Psoas muscle (tissue), 7 donors: ENCODE measurements at regions not wholly inside any gene's neighbourhood (a gene's known extent, or its start where the extent isn't known, plus 50 kb on each side); places are given as distances from the start of the nearest gene placed in this dataset.
"Not testable (repeated sequence)": the region's sequence is repeated elsewhere in the genome, so short reads cannot be mapped to it uniquely, and the experiment has no call there.

ENCODE experiments used
- ATAC-seq, 4 donors: fragments of 200-7000 bp; cut with Tn5 transposase; one replicate each; pipeline ENCODE4 v1.9.1; 2020; ENCODE audit warnings: moderate library complexity in 3 of 4, mild to moderate bottlenecking in 2 of 4
- DNase-seq, 2 donors: peaks; one replicate each; pipeline ENCODE4 v3.0.0-alpha.2; 2020
- H3K27ac ChIP-seq: fragments of 200-600 bp; one replicate; pipeline ENCODE4 v1.8.0; 2022
- H3K27me3 ChIP-seq, 3 donors: fragments of 200-600 bp in 1 of 3; one replicate each; pipeline versions ENCODE4 v1.6.1 to v1.8.0; 2013 to 2022; ENCODE audit warnings: low read length in 2 of 3, mild to moderate bottlenecking in 2 of 3, moderate library complexity in 1 of 3; ENCODE audit not compliant: insufficient read depth in 3 of 3
- H3K36me3 ChIP-seq, 2 donors: fragments of 200-600 bp in 1 of 2; one replicate each; pipeline versions ENCODE4 v1.6.1 to v1.8.0; 2013 to 2022; ENCODE audit warnings: low read depth in 1 of 2, mild to moderate bottlenecking in 1 of 2, moderate library complexity in 1 of 2; ENCODE audit not compliant: insufficient read depth in 1 of 2
- H3K4me1 ChIP-seq: fragments of 200-600 bp; one replicate; pipeline ENCODE4 v1.8.0; 2022
- H3K4me3 ChIP-seq: fragments of 200-600 bp; one replicate; pipeline ENCODE4 v1.8.0; 2022; ENCODE audit warnings: mild to moderate bottlenecking
- H3K9me3 ChIP-seq: fragments of 200-600 bp; one replicate; pipeline ENCODE4 v1.8.0; 2022
- WGBS, 3 donors: extraction: QIAGEN DNeasy Blood & Tissue Kit; methylation state at CpG; one replicate each; pipeline versions ENCODE4 v1.1.6 to v1.1.7; 2013; 5-methylcytosine and 5-hydroxymethylcytosine counted together
- intact Hi-C, 2 donors: fragments of 100-400 bp; cut with DNase I; formaldehyde crosslinking; loops; one replicate each; pipeline versions ENCODE4 v1.11.0 to v1.14.2; 2022
- TF ChIP-seq, protein P1 (sequence below): fragments of 200-600 bp; IDR thresholded peaks from one replicate; pipeline ENCODE4 v1.8.0; 2022; ENCODE audit warnings: antibody characterized with exemption
- donor health status: healthy with polysubstance abuse.
- donor health status: DM: no; HTN: no; CAD: no; lungs with moderate emphysema.
- donor health status: Bipolar disorder and iron deficiency.
- donor health status: healthy.
- donor health status: DM: yes; HTN: yes; CAD: no.
- donor health status: DM: no; HTN: no; CAD: no.
- donor health status: DM: yes; HTN: yes; CAD: no.

DNA sequence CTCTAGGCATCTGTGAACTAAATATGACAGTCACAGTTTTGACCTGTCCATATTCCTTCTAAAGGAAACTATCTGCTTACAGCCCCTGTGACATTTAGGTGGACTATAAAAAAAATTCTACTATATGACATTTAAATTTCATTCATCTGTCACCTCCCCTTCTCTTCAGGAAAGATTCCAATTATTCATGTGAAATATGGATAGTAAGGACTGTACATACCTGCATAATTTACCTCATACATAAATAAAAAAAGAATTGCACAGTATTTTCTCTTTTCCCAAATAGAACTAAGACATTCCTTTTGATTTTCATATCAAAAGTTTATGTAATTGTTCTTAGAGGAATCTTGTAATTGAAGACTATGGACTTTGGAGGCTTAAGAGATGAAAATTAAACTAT lies 192.3 kb upstream of the GRIN3A start:
- no peak for ATAC-seq
- no peak overlapping the region for H3K27ac ChIP-seq
- TF ChIP-seq, protein P1, sequence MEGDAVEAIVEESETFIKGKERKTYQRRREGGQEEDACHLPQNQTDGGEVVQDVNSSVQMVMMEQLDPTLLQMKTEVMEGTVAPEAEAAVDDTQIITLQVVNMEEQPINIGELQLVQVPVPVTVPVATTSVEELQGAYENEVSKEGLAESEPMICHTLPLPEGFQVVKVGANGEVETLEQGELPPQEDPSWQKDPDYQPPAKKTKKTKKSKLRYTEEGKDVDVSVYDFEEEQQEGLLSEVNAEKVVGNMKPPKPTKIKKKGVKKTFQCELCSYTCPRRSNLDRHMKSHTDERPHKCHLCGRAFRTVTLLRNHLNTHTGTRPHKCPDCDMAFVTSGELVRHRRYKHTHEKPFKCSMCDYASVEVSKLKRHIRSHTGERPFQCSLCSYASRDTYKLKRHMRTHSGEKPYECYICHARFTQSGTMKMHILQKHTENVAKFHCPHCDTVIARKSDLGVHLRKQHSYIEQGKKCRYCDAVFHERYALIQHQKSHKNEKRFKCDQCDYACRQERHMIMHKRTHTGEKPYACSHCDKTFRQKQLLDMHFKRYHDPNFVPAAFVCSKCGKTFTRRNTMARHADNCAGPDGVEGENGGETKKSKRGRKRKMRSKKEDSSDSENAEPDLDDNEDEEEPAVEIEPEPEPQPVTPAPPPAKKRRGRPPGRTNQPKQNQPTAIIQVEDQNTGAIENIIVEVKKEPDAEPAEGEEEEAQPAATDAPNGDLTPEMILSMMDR: no peak
- H3K9me3 ChIP-seq: no peaks in the 10 kb centered on the region
- no peaks in the 10 kb centered on the region for H3K27me3 ChIP-seq
- no peaks in the 10 kb centered on the region for H3K36me3 ChIP-seq
- H3K4me1 ChIP-seq: no peaks in the 10 kb centered on the region
- intact Hi-C loops: no loop called here
- DNase-seq: no peak
- H3K4me3 ChIP-seq: no peak overlapping the region

DNA sequence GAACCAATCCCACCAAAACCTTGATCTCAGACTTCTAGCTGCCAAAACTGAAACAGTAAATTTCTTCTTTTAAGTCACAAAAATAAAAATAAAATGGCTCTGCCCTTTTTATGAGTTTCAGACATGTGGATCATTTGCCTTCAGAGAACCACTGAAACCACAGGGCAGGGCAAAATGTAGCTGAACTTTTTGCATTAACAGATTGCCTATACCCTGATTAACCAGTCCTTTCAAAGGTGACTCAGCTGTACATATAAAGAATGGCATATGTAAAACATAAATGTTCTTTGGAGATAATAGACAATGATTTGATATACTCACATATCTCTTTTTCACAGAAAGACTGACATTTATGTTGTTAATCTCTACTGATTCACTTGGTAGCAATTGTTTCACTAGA lies 187.1 kb upstream of the GRIN3A start:
- H3K4me1 ChIP-seq: no peaks in the 10 kb centered on the region
- TF ChIP-seq, protein P1: no peak
- no peak overlapping the region for H3K4me3 ChIP-seq
- no peaks in the 10 kb centered on the region for H3K27me3 ChIP-seq
- intact Hi-C loops: no loop called here
- ATAC-seq: no peak
- no peak for DNase-seq
- H3K27ac ChIP-seq: no peak overlapping the region
- no peaks in the 10 kb centered on the region for H3K36me3 ChIP-seq
- H3K9me3 ChIP-seq: no peaks in the 10 kb centered on the region

- no peaks in the 10 kb centered on the region for H3K36me3 ChIP-seq
- no peaks in the 10 kb centered on the region for H3K27me3 ChIP-seq
- intact Hi-C loops: no loop called here
- no peak for DNase-seq
- no peaks in the 10 kb centered on the region for H3K4me1 ChIP-seq
- ATAC-seq: no peak
- TF ChIP-seq, protein P1: no peak
- WGBS, 3 donors: 0 to 79% (median 78%) methylated on average over 1 of the region's 1 CpG
- no peak overlapping the region for H3K27ac ChIP-seq
- no peak overlapping the region for H3K4me3 ChIP-seq
- no peaks in the 10 kb centered on the region for H3K9me3 ChIP-seq
Measured at GRCh38 chr9:101923451-101923850, 185.0 kb upstream of the GRIN3A start.

DNA sequence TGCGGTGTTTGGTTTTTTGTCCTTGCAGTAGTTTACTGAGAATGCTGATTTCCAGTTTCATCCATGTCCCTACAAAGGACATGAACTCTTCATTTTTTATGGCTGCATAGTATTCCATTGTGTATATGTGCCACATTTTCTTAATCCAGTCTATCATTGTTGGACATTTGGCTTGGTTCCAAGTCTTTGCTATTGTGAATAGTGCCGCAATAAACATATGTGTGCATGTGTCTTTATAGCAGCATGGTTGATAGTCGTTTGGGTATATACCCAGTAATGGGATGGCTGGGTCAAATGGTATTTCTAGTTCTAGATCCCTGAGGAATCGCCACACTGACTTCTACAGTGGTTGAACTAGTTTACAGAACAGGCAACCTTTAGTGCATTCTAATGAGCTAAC lies 178.5 kb upstream of the GRIN3A start:
- H3K4me1 ChIP-seq, intact Hi-C loops, H3K27ac ChIP-seq, DNase-seq, H3K4me3 ChIP-seq, ATAC-seq, H3K27me3 ChIP-seq, H3K9me3 ChIP-seq, H3K36me3 ChIP-seq: not testable (repeated sequence)
- 82 to 90% (median 89%) methylated on average over 3 to 4 of the region's 4 CpGs for WGBS, 3 donors

- 51 to 58% (median 56%) methylated on average over 1 of the region's 1 CpG for WGBS, 3 donors
- no peak for ATAC-seq
- Histone ChIP-seq H3K4me3 (no peak overlapping the region), H3K27me3 (no peaks in the 10 kb centered on the region), H3K9me3 (no peaks in the 10 kb centered on the region), H3K4me1 (no peaks in the 10 kb centered on the region), H3K27ac (no peak overlapping the region), H3K36me3 (no peaks in the 10 kb centered on the region)
- no peak for DNase-seq
- intact Hi-C loops: no loop called here
- TF ChIP-seq, protein P1: no peak
Measured at GRCh38 chr9:101915482-101915881, 177.0 kb upstream of the GRIN3A start.
